Islet precursor cell (in vitro differentiated cells): ENCODE measurements at regions not wholly inside any gene's neighbourhood (a gene's known extent, or its start where the extent isn't known, plus 50 kb on each side); places are given as distances from the start of the nearest gene placed in this dataset.
"Not testable (repeated sequence)": the region's sequence is repeated elsewhere in the genome, so short reads cannot be mapped to it uniquely, and the experiment has no call there.

ENCODE experiments used
- DNase-seq: peaks from one replicate; pipeline ENCODE4 v3.0.0-alpha.2; 2018

DNA sequence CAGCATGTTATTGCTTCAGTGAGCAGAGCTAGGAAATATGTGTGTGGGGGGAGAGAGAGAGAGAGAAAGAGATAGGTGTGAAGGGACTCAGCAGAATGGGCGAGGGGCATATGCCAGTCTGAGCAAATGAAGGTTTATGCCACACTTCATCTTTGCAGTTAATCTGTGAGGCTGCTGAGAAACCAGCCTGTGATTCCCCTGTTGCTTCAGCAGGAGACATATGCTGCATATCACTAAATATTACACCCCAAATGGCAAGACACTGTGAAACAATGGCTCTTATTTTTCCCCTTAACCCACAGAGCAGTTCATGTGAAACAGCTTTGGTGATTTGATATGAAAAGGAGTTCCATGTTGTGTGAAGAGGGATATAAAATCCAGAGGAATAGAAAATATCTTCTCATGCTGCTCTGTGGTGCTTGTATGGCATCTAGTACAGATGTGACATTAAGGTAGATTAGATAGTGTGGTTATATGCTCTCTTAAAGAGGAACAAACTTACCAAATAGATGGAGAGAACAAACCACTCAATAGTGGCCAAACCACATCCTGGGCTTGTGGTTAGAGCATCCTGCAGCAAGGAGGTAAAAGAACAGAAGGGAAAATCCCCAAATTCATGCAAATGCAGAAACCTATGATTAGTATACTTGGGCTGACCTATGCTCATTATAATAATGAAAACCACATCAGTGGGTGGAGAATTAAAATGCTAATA, 864.2 kb downstream of the FAM181B start:
- DNase-seq, result no peak

DNA sequence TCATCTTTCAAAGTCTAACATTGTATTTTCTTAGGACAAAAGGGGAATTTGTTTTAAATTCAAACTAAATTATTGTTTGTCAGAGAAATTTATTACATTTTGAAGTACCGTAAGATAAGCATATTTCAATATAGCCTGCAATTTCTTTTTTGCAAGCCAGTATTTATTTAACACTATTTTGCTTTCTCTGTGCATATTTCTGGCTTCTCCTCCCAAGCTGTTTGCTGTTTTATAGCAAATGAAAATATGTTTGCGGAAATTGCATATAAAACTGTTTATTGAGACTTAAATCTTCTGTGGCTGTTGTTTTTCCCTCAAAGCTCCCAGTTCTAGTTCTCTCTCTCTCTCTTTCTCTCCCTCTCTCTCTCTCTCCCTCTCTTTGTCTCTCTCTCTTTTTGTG, 866.8 kb downstream of the FAM181B start:
- DNase-seq, result no peak

DNA sequence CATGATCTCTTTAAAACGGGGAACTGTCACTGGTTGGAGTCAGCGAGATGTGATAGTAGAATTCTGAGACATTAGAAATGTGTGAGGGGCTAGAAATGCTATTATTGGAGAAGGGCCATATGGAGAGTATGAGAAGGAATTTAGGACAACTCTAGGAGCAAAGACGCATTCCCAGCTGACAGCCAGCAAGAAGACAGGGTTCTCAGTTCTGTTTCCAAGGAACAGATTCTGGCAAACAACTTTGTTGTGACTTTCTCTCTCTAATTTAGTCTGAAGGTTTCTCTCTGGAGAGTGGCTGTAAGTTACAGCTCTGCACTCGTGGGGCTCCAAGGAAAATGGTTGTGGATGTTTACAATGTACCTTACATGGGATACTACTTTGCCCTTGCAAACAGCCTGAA, 876.3 kb downstream of the FAM181B start:
- no peak for DNase-seq

DNA sequence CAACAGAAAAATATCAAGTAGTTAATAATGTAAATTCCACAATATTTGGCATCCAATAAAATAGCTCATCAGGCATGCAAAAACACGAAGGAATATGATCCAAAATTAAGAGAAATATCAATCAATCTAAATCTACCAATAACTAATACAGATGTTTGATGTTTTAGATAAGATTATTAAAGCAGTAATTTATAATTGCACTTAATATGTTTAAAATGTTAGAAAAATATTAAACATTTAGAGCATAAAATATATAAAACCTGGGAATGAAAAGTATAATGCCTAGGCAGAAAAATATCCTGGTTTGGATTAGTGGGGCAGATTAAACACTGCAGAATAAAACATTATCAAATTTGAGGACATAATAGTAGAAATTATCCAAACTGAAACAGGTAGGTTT, 879.9 kb downstream of the FAM181B start:
- no peak for DNase-seq

DNA sequence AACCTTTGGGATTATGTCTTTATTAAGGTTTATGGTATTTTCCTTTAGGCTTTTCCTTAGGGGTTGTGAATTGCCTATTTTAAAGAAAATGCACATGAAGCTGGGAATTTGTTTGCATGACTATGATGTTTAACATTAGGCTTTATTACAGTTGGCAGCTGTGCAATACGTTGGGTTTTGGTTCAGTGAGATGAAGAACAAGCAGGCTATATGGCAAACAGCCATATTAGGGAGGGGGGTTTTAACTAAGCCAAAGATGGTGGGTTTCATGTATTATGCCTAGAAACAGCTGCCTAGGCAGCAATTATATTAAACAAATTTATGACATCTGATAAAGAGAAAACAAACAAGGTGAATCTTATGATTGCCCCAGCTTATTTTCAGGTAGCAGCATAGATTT, 880.8 kb downstream of the FAM181B start:
- DNase-seq, result no peak

DNA sequence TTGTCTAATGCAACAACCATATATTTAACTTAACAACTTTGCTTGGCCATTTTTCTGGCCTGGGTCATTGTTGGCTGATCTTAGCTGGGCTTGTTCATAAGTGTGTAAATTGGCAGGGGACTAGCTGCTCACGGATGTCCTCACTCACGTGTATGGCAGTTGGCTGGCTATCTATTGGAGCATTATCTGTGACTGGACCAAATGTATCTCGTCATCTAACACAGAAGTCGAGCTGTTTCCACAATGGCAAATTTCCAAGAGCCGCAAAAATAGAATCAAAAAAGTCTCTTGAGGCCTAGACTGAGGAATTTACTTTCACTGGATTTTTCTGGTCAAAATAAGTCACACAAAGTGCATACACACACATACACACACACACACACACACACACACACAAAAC, 893.3 kb downstream of the FAM181B start:
- DNase-seq, result no peak

DNA sequence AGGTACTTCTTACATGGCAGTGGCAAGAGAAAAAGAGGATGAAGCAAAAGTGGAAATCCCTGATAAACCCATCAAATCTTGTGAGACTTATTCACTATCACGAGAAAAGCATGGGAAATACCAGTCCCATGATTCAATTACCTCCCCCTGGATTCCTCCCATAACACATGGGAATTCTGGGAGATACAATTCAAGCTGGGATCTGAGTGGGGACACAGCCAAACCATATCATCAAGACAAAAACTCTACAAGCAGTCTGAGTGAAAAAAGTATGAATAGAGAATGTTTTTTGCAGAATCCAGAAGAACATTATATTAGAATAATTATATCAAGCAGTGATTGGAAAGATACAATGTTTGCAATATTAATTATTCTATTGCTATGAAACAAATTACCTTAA, 893.7 kb downstream of the FAM181B start:
- no peak for DNase-seq

DNA sequence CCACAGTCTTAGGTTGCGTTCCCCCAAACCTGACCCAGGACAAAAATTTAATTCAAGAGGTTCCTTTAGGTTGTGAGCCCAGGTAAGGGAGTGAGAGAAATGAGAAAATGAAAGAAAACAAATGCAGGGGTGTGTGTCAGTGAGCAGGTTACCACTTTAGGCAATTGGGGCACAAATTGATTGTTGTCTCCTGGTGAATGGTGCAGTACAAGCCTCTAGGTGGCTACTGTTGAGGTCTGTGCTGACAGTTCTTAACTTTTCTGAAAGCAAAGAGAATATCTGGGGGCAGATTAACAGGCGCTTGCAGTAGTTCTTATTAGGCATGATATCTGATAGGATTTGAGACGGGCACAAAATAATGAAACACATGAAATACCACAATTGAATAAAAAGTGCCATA, 894.6 kb downstream of the FAM181B start:
- DNase-seq, result no peak

DNA sequence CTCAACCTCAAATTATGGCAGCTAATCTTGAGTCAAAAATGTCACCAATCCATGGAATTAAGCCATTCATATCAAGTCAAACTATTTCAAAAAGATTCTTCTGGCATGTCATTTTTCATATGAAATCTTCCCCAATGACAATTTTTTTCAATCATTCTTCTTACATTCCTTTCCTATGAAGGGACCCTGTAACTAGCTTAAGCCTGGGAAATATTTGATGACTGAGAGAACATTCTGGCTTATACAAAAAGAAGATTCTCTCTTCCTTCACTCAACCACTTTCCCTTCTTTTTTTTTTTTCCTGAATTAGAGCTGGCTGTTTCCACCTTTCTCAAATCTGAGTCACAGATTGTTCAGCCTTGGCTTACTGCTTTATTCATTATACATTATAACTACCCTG, 903.7 kb downstream of the FAM181B start:
- DNase-seq, result no peak

DNA sequence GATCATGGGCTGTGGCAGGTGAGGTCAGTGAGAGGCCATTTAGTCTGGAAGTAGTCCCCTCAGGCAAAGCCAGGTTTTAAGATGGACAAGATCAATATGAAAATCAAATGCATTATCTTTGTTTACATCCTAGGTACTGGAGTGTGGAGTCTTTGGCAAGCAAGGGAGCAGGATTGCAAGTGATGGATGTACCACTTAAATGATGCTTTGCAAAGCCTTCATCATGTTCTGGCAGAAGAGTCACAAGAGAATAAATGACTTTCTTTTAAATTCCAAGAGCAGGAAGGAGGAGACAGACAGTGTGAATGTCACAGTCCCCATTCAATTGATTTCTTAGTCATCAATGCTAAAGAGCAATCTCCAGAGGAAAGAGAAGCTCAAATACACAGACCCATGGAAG, 908.3 kb downstream of the FAM181B start:
- peak; percentile 66 for DNase-seq

DNA sequence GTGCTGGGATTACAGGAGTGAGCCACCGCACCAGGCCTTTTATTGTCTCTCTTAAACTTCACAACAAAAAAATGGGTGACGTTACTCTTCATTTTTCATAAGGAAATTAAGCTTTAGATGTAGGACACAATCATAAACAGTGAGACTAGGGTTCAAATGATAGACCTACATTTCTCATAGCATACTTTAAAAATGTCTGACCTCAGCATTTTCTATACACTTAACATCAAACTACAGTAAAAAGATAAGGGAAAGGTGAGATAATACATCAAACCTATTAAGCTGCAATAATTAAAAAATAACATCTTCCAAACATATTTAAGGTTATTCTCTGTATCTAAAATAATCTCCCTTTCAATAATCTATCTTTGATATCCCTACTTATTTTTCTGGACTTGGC, 914.2 kb downstream of the FAM181B start:
- no peak for DNase-seq

DNA sequence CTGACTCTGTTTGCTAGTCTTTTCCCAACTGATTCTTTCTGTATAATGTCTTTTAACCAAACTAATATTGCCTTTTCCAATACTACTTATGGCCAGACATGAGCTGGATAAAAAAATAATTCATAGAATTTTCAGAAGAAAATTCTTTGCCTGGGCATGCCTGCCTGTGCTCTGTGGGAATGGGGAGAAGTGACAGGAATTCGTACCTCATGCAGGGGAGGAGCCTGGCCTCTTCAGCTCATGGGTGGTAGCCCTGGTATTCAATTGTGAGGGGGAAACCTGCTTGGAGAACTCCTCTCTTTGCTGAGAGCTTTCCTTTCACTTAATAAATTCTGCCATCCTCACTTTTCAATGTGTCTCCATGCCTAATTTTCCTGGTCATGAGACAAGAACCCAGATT, 928.8 kb downstream of the FAM181B start:
- DNase-seq, result no peak

DNA sequence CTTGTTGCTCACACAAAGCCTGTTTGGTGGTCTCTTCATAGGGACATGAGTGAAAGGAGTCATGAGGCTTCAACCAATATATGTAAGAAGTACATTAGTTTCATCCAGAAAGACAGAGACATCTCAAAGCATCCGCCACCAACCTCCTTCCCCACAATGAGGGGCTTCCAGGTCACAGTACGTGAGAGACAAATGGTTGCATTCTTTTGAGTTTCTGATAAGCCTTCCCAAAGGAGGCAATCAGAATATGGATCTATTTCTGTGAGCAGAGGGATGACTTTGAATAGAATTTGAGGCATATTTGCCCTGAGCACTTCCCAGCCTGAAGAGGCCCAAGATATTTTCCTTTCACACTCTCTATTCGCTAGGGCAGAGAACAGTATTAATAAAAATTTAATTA, 931.1 kb downstream of the FAM181B start:
- DNase-seq, result no peak

DNA sequence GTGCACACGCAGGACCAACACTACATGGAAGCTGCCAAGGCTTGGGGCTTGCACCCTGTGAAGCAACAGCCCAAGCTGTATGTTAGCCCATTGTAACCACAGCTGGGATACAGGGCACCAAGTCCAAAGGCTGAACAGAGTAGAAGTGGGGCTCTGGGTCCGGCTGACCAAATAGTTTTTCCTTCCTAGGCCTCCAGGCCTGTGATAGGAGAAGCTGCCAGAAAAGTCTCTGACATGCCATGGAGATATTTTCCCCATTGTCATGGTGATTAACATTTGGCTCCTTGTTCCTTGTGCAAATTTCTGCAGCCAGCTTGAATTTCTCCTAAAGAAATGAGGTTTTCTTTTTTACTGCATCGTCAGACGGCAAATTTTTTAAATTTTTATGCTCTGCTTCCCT, 941.2 kb downstream of the FAM181B start:
- no peak for DNase-seq

DNA sequence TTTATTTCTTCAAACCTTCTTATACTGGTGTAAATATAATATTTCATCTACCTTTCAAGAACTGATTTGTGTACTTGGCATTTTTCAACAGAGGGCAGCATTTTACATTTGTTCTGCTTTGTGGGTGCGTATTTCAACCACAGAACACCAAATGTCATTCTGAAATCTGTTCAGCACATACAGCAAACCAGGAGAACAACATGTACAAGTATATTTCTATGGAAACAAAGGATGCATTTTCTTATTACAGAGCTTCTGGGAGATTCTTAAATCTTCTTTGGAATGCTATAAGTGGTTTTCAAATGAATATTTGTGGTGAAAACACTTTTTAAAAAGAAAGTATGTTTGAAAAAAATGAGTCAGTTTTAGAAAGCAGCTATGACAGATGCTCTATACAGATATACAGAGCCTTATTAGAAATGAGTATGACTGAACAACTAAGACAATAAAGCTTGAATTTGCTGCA, 946.0 kb downstream of the FAM181B start:
- DNase-seq, result no peak

DNA sequence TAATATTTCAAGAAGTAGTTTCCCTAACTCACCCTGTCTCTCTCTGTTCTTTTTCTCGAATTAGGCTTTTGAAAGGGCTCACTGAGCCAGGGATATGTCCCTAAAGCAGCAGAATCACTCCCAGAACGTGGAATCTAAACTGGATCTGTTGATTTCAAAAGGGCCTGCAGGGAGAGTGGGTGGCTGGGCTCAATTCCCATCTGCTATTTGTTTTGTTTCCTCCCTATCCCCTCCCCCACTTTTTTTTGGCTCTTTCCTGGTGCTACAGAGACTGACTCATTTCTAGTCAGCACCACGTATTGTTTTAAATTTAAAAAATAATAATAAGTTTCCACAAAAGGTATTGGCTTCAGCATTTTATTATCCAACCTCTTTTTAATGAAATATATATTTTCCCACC, 961.5 kb downstream of the FAM181B start:
- no peak for DNase-seq

DNA sequence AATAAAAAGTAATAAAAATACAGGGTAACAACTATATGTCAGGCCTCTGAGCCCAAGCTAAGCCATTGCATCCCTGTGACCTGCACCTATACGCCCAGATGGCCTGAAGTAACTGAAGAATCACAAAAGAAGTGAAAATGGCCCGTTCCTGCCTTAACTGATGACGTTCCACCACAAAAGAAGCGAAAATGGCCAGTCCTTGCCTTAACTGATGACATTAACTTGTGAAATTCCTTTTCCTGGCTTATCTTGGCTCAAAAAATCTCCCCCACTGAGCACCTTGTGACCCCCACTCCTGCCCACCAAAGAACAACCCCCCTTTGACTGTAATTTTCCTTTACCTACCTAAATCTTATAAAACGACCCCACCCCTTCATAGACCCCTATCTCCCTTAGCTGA, 963.8 kb downstream of the FAM181B start:
- DNase-seq, result not testable (repeated sequence)

DNA sequence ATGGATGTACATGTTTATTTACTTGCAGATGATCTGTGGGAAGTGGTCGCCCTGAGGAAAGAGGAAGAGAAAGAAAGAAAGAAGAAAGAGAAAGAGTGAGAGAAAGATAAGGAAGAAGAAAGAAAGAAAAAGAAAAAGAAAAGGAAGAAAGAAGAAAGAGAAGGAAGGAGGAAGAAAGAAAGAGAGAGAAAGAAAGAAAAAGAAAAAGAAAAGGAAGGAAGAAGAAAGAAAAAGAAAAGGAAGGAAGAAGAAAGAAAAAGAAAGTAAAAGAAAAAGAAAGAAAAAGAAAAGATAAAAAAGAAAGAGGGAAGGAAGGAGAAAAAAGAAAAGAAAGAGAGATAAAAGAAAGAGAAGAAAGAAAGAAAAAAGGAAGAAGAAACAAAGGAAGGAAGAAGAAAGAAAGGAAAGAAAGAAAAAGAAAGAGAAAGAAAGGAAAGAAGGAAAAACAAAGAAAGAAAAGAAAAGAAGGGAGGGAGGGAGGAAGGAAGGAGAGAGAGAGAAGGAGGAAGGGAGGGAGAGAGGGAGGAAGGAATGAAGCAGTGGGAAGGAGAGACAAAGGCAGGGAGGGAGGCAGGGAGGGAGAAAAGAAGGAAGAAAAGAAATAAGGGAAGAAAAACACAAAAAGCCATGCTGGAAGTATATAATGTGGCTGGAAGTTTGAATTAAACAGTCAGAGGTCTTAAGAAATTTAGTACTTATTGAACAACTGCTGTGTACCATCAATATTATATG, 976.6 kb downstream of the FAM181B start:
- DNase-seq, result no peak

DNA sequence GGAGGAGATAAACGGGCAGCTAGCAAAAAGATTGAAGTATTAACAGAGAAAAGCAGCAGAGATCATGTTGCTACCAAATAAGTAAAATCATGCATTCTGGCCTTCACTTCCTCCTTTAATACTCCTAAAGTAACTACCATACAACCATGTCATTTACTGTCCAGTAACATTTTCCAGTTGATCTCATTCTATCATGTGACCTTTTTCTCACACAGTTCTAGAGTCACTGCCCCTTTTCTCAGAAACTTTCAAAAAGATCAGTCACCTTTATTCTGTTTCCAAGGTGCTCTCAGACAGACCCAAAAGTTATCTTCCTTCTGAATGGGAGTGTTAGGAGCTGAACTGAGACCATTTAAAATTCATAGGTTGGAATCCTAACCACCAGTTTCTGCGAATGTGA, 984.4 kb downstream of the FAM181B start:
- no peak for DNase-seq

DNA sequence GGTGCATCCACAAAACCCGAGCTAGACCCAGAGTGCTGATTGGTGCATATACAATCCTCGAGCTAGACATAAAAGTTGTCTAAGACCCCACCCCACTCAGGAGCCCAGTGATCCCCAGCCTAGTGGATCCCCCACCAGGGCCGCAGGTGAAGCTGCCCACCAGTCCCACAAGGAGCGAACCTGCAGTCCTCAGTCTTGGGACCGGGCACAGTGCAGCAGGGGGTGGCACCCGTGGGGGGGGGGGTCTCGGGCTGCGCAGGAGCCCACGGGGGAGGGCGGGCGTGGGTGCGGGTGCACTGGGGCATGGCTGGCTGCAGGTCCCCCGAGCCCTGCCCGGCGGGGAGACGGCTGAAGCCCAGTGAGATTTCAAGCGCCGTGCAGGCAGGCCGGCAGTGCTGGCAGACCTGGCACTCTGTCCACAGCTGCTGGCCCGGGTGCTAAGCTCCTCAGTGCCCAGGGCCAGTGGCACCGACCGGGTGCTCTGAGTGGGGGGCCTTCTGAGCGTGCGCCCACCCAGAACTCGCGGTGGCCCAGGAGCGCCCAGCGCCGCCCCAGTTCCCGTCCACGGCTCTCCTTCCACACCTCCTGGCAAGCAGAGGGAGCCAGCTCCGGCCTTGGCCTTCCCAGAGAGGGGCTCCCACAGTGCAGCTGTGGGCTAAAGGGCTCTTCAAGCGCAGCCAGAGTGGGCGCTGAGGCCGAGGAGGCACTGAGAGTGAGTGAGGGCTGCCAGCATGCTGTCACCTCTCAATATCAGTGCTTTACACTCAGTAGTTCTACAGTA, 989.1 kb downstream of the FAM181B start:
- DNase-seq, result no peak

DNA sequence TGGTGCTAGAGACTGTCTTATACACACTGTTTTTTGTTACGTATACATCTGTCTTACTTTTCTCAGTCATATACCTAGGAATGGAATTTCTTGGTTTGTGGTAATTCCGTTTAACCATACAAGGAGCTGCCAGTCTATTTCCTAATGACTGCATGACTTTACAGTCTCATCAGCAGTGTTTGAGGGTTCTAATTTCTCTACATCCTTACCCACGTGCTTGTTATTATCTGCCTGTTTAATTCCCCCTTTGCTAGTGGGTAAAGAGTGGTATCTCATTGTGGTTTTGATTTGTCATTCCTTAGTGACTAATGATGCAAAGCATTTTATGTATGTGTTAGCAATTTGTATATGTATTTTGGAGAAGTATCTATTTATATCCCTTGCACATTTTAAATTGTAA, 1008.0 kb downstream of the FAM181B start:
- no peak for DNase-seq

DNA sequence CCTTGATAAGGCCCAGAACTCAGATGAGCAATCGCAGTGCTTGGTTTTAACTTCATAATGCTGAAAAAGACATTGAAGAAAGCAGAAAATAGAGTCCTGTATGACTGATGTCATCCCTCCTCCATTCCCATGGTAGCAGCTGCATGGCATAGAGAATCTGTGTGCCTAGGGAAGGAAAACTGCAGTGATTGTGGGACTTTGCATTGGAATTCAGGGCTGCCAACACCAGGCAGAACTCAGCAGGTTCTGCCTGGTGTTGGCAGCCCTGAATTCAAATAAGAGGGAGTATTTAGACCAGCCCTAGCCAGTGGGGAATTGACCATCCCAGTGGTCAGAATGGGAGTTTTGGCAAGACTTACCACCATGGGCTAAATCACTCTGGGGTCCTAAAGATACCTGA, 1016.0 kb downstream of the FAM181B start:
- DNase-seq, result no peak

DNA sequence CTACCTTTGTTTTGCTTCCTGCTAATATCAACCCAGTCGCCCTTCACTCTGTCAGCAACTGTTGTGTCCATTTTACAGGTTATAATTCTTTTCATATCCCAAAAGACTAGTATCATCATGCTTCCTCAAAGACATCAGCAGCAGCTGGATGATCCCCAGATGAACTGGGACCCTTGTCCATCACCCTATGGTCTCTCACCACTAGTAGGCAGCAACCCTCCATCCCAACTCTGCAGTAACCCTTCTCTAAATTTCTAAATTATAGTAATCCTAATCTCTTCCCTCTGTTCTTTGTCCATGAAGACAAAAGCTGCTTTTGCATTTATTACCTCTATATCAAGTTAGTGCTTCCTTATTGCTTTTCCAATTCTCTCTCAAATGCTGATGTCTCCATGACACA, 1025.8 kb downstream of the FAM181B start:
- DNase-seq, result no peak

DNA sequence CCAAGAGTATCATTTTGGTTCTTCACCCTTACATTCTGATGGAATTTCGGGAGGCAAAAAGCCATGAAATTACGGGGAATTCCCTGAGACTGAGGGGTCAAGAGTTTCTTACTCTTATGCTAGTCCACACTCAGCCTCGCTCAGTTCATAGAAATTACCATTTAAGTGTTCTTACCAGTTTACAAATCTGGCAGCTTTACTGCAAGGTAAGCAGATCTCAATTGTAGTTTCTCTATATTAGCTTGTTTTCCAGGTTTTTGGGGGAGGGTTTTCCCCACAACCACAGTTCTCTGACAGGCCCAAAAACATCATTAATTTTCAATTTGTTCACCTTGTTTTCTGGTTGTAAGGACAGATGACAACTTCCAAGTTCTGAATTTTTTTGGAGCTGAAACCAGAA, 1028.4 kb downstream of the FAM181B start:
- no peak for DNase-seq
